WERI-Rb-1 (cell line): ENCODE measurements at regions not wholly inside any gene's neighbourhood (a gene's known extent, or its start where the extent isn't known, plus 50 kb on each side); places are given as distances from the start of the nearest gene placed in this dataset.

ENCODE experiments used
- DNase-seq: peaks from one replicate; pipeline ENCODE4 v3.0.0-alpha.2; 2020
- H3K27ac ChIP-seq: fragments of 250-450 bp; sonication (Bioruptor Pico); 2 replicates; pipeline ENCODE4 v1.5.1; 2020; ENCODE audit warnings: mild to moderate bottlenecking, moderate library complexity
- H3K27me3 ChIP-seq: fragments of 250-450 bp; sonication (Bioruptor Pico); 2 replicates; pipeline ENCODE4 v1.5.1; 2021; ENCODE audit warnings: mild to moderate bottlenecking, low read depth, moderate library complexity; ENCODE audit not compliant: insufficient read depth, severe bottlenecking
- H3K36me3 ChIP-seq: fragments of 250-450 bp; sonication (Bioruptor Pico); 2 replicates; pipeline ENCODE4 v1.5.1; 2020; ENCODE audit warnings: mild to moderate bottlenecking, moderate library complexity
- H3K4me3 ChIP-seq: 2 replicates; pipeline ENCODE4 v1.5.1; 2011; ENCODE audit warnings: low read depth, mild to moderate bottlenecking, control low read depth, low read length
- H3K9me3 ChIP-seq: fragments of 250-450 bp; sonication (Bioruptor Pico); 2 replicates; pipeline ENCODE4 v1.5.1; 2021; ENCODE audit warnings: mild to moderate bottlenecking, moderate library complexity; ENCODE audit not compliant: severe bottlenecking
- CTCF ChIP-seq: IDR thresholded peaks from 2 replicates; pipeline ENCODE4 v1.5.1; 2011; ENCODE audit warnings: low read depth, mild to moderate bottlenecking, control low read depth, inconsistent platforms, low read length

GRCh38 chr5:103410172-103410571 is 151.6 kb downstream of the MACIR start:
- Histone ChIP-seq H3K36me3 (no peaks in the 10 kb centered on the region), H3K9me3 (no peaks in the 10 kb centered on the region), H3K27me3 (no peaks in the 10 kb centered on the region), H3K4me3 (no peak overlapping the region), H3K27ac (no peak overlapping the region)
- DNase-seq: no peak
- TF ChIP-seq CTCF: no peak

- no peaks in the 10 kb centered on the region for H3K36me3 ChIP-seq
- no peak overlapping the region for H3K4me3 ChIP-seq
- DNase-seq: no peak
- H3K27ac ChIP-seq: no peak overlapping the region
- no peaks in the 10 kb centered on the region for H3K9me3 ChIP-seq
- H3K27me3 ChIP-seq: no peaks in the 10 kb centered on the region
- no peak for TF ChIP-seq CTCF
Measured at GRCh38 chr5:103409013-103409670, 150.6 kb downstream of the MACIR start.

GRCh38 chr5:103408408-103408807 is 149.8 kb downstream of the MACIR start:
- no peaks in the 10 kb centered on the region for H3K36me3 ChIP-seq
- H3K27me3 ChIP-seq: no peaks in the 10 kb centered on the region
- DNase-seq: no peak
- no peaks in the 10 kb centered on the region for H3K9me3 ChIP-seq
- no peak overlapping the region for H3K27ac ChIP-seq
- no peak overlapping the region for H3K4me3 ChIP-seq
- TF ChIP-seq CTCF: no peak

- Histone ChIP-seq H3K36me3 (no peaks in the 10 kb centered on the region), H3K27me3 (no peaks in the 10 kb centered on the region), H3K4me3 (no peak overlapping the region), H3K9me3 (no peaks in the 10 kb centered on the region), H3K27ac (no peak overlapping the region)
- no peak for DNase-seq
- no peak for TF ChIP-seq CTCF
Measured at GRCh38 chr5:103407402-103407801, 148.8 kb downstream of the MACIR start.

- H3K27me3 ChIP-seq: no peaks in the 10 kb centered on the region
- H3K9me3 ChIP-seq: no peaks in the 10 kb centered on the region
- no peak overlapping the region for H3K4me3 ChIP-seq
- no peaks in the 10 kb centered on the region for H3K36me3 ChIP-seq
- no peak overlapping the region for H3K27ac ChIP-seq
- no peak for TF ChIP-seq CTCF
- no peak for DNase-seq
Measured at GRCh38 chr5:103404483-103404882, 145.9 kb downstream of the MACIR start.

GRCh38 chr5:103402851-103403250 is 144.3 kb downstream of the MACIR start:
- no peak overlapping the region for H3K4me3 ChIP-seq
- no peak overlapping the region for H3K27ac ChIP-seq
- no peak for DNase-seq
- no peak for TF ChIP-seq CTCF
- H3K27me3 ChIP-seq: no peaks in the 10 kb centered on the region
- no peaks in the 10 kb centered on the region for H3K9me3 ChIP-seq
- no peaks in the 10 kb centered on the region for H3K36me3 ChIP-seq
